Gastroesophageal sphincter (tissue), 4 donors: ENCODE measurements at regions not wholly inside any gene's neighbourhood (a gene's known extent, or its start where the extent isn't known, plus 50 kb on each side); places are given as distances from the start of the nearest gene placed in this dataset.

ENCODE experiments used
- ATAC-seq: fragments of 150-250 bp; one replicate; pipeline ENCODE4 v1.9.1; 2016; ENCODE audit warnings: mild to moderate bottlenecking, moderate library complexity
- H3K27ac ChIP-seq, 4 donors: fragments of 200-600 bp; sonication (generic) in 3 of 4; 1 replicate in 3 of 4; 2 replicates in 1 of 4; pipeline ENCODE4 v1.5.1; 2016 to 2019
- H3K27me3 ChIP-seq: fragments of 200-600 bp; sonication (generic); one replicate; pipeline ENCODE4 v1.5.1; 2019
- H3K36me3 ChIP-seq, 2 donors: fragments of 200-600 bp; sonication (generic); one replicate each; pipeline ENCODE4 v1.5.1; 2019; ENCODE audit warnings: control low read depth in 1 of 2
- H3K4me1 ChIP-seq, 3 donors: fragments of 200-600 bp; sonication (generic); 1 replicate in 2 of 3; 2 replicates in 1 of 3; pipeline ENCODE4 v1.5.1; 2016 to 2019; ENCODE audit warnings: control low read depth in 2 of 3
- H3K4me3 ChIP-seq, 2 donors: fragments of 200-600 bp; sonication (generic); one replicate each; pipeline ENCODE4 v1.5.1; 2019; ENCODE audit warnings: mild to moderate bottlenecking in 1 of 2, moderate library complexity in 1 of 2
- H3K9me3 ChIP-seq, 3 donors: fragments of 200-600 bp; sonication (generic); one replicate each; pipeline ENCODE4 v1.5.1; 2017 to 2019; ENCODE audit warnings: control low read depth in 2 of 3
- CTCF ChIP-seq, 4 experiments: fragments of 200-600 bp in 2 of 4; fragments of 450-650 bp in 2 of 4; sonication (generic) in 1 of 4; IDR thresholded peaks; one replicate each; pipeline ENCODE4 v1.5.1; 2017 to 2019; ENCODE audit warnings: antibody characterized with exemption in 4 of 4, mild to moderate bottlenecking in 2 of 4, moderate library complexity in 2 of 4
- EP300 ChIP-seq: sonication (generic); formaldehyde crosslinking; IDR thresholded peaks from one replicate; pipeline ENCODE4 v1.6.1; 2017; ENCODE audit warnings: antibody characterized with exemption, mild to moderate bottlenecking
- POLR2A ChIP-seq, 2 donors: fragments of 450-650 bp; IDR thresholded peaks; one replicate each; pipeline ENCODE4 v1.6.1; 2017; ENCODE audit warnings: antibody characterized with exemption in 2 of 2, mild to moderate bottlenecking in 2 of 2, moderate library complexity in 1 of 2
- POLR2AphosphoS5 ChIP-seq: sonication (generic); formaldehyde crosslinking; IDR thresholded peaks from one replicate; pipeline ENCODE4 v1.6.1; 2017; ENCODE audit warnings: antibody characterized with exemption
- WGBS, 2 donors: methylation state at CpG; one replicate each; pipeline ENCODE4 v1.1.5; 2018; ENCODE audit warnings: low coverage in 1 of 2; 5-methylcytosine and 5-hydroxymethylcytosine counted together

- Histone ChIP-seq H3K27me3 (peaks cover 41% of the 10 kb centered on the region), H3K4me3 (no peak overlapping the region), H3K4me1 (peaks cover 0 to 12% (median 0%) of the 10 kb centered on the region in 3 donors), H3K9me3 (no peaks in the 10 kb centered on the region), H3K27ac (no peak overlapping the region), H3K36me3 (no peaks in the 10 kb centered on the region)
- WGBS, 2 donors, result 82 to 83% methylated on average over 6 to 7 of the region's 7 CpGs
- TF ChIP-seq CTCF (IDR thresholded peaks at IDR 0.05) (no peak), POLR2A (IDR thresholded peaks at IDR 0.05) (no peak), EP300 (no peak)
- no peak for ATAC-seq
Measured at GRCh38 chr12:4112290-4112689, 161.3 kb upstream of the CCND2 start.

GRCh38 chr12:4111010-4111409, 162.6 kb upstream of the CCND2 start:
- Histone ChIP-seq H3K4me1 (no peaks in the 10 kb centered on the region), H3K4me3 (no peak overlapping the region), H3K27ac (no peak overlapping the region), H3K36me3 (no peaks in the 10 kb centered on the region), H3K27me3 (peaks cover 48% of the 10 kb centered on the region), H3K9me3 (no peaks in the 10 kb centered on the region)
- TF ChIP-seq CTCF (IDR thresholded peaks at IDR 0.05) (no peak), EP300 (no peak), POLR2A (IDR thresholded peaks at IDR 0.05) (no peak)
- ATAC-seq, result no peak
- whole genome bisulfite sequencing, 2 donors, result 90% methylated on average over 3 to 5 of the region's 5 CpGs

GRCh38 chr12:4109826-4110225, 163.7 kb upstream of the CCND2 start:
- no peak for ATAC-seq
- Histone ChIP-seq H3K4me1 (no peaks in the 10 kb centered on the region), H3K4me3 (no peak overlapping the region), H3K36me3 (no peaks in the 10 kb centered on the region), H3K9me3 (no peaks in the 10 kb centered on the region), H3K27ac (no peak overlapping the region), H3K27me3 (peaks cover 48% of the 10 kb centered on the region)
- 83% methylated on average over 1 of the region's 5 CpGs; no CpG with 5 or more reads in 1 of the 2 donors for WGBS, 2 donors
- TF ChIP-seq EP300, result no peak
- TF ChIP-seq POLR2AphosphoS5, result no peak
- no peak for TF ChIP-seq CTCF (IDR thresholded peaks at IDR 0.05)

GRCh38 chr12:4108803-4109345, 164.7 kb upstream of the CCND2 start:
- no peak for ATAC-seq
- TF ChIP-seq POLR2AphosphoS5 (no peak), CTCF (IDR thresholded peaks at IDR 0.05) (no peak), POLR2A (IDR thresholded peaks at IDR 0.05) (no peak), EP300 (no peak)
- Histone ChIP-seq H3K27me3 (peaks cover 47% of the 10 kb centered on the region), H3K4me1 (no peaks in the 10 kb centered on the region), H3K36me3 (no peaks in the 10 kb centered on the region), H3K27ac (no peak overlapping the region), H3K9me3 (no peaks in the 10 kb centered on the region), H3K4me3 (no peak overlapping the region)
- WGBS, 2 donors, result 67 to 94% methylated on average over 1 to 5 of the region's 5 CpGs

- H3K9me3 ChIP-seq, result no peaks in the 10 kb centered on the region
- 94 to 100% methylated on average over 2 to 9 of the region's 9 CpGs for whole genome bisulfite sequencing, 2 donors
- H3K27me3 ChIP-seq, result peaks cover 39% of the 10 kb centered on the region
- H3K27ac ChIP-seq, result no peak overlapping the region
- TF ChIP-seq CTCF (IDR thresholded peaks at IDR 0.05) (no peak), EP300 (no peak), POLR2A (IDR thresholded peaks at IDR 0.05) (no peak), POLR2AphosphoS5 (no peak)
- no peak overlapping the region for H3K4me3 ChIP-seq
- no peak for ATAC-seq
- no peaks in the 10 kb centered on the region for H3K36me3 ChIP-seq
- no peaks in the 10 kb centered on the region for H3K4me1 ChIP-seq
Measured at GRCh38 chr12:4107911-4108697, 165.5 kb upstream of the CCND2 start.
